ENCODE measurements at regions not wholly inside any gene's neighbourhood (a gene's known extent, or its start where the extent isn't known, plus 50 kb on each side); places are given as distances from the start of the nearest gene placed in this dataset.

DNA sequence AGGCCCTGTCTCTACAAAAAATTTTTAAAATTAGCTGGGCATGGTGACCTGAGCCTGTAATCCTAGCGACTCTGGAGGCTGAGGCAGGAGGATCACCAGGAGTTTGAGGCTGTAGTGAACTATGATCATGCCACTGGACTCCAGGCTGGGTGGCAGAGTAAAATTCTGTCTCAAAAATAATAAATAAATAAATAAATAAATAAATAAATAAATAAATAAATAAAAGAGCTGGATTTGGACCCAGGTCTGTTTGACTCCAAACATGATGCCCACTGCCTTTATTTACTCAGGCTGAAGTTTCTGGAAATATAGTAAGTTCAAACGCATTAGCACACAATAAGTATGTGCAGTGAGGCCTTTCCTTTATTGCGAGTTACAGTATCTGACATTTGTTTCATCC lies 75.0 kb downstream of the THNSL2 start:
- Histone ChIP-seq H2BK12ac (ENCODE audit: low read depth, low read length) (no peak overlapping the region), H3K9me3 (ENCODE audit: insufficient read depth in 2 of 2, low read depth in 1 of 2, low read length in 1 of 2) (peaks cover 8 to 9% of the 10 kb centered on the region in 2 experiments; a peak in 3 of 4 replicates), H4K5ac (ENCODE audit: insufficient read length, low read depth, low read length) (no peak overlapping the region), H2AK5ac (ENCODE audit: low read depth, low read length) (no peak overlapping the region), H3K27me3 (replicated peaks in 1 of 4; ENCODE audit: control insufficient read depth in 3 of 4, extremely low read depth in 1 of 4, insufficient read depth in 3 of 4, low read length in 3 of 4) (no peaks in the 10 kb centered on the region), H2BK5ac (ENCODE audit: low read depth, low read length) (no peak overlapping the region), H2BK20ac (ENCODE audit: low read length) (no peak overlapping the region), H2AFZ (ENCODE audit: low read length) (no peak overlapping the region), H3K56ac (replicated peaks; ENCODE audit: insufficient read length, low read depth, low read length) (no peak overlapping the region), H3K4ac (replicated peaks; ENCODE audit: insufficient read length, low read depth, low read length) (no peak overlapping the region), H4K91ac (replicated peaks; ENCODE audit: insufficient read length, low read length) (no peak overlapping the region), H2BK15ac (ENCODE audit: low read length) (no peak overlapping the region), H3K9ac (replicated peaks in 1 of 4; ENCODE audit: extremely low read depth in 1 of 4, low read depth in 3 of 4, low read length in 3 of 4) (no peak overlapping the region), H3K4me3 (ENCODE audit: extremely low read depth in 1 of 4, insufficient read depth in 2 of 4, low read depth in 3 of 4, low read length in 4 of 4) (no peak overlapping the region), H3K4me2 (ENCODE audit: insufficient read depth in 1 of 2, low read depth in 2 of 2, low read length in 2 of 2) (no peak overlapping the region), H3K23me2 (ENCODE audit: low read depth, low read length) (no peaks in the 10 kb centered on the region), H3K79me1 (ENCODE audit: low read depth, low read length) (no peaks in the 10 kb centered on the region; the same call in 1 of the 2 replicates), H3K23ac (ENCODE audit: insufficient read length) (no peak overlapping the region), H2BK120ac (replicated peaks; ENCODE audit: low read depth, low read length) (no peak overlapping the region), H3K79me2 (ENCODE audit: control insufficient read depth in 1 of 2, insufficient read depth in 2 of 2, low read length in 2 of 2) (no peaks in the 10 kb centered on the region), H4K8ac (ENCODE audit: extremely low read depth, insufficient read depth, low read length) (no peak overlapping the region), H3K18ac (ENCODE audit: extremely low read depth, low read length) (no peak overlapping the region), H3K36me3 (ENCODE audit: control insufficient read depth in 2 of 4, insufficient read depth in 4 of 4, low read length in 3 of 4) (no peaks in the 10 kb centered on the region), H3K4me1 (replicated peaks in 1 of 4; ENCODE audit: control insufficient read depth in 3 of 4, insufficient read depth in 4 of 4, low read length in 3 of 4) (peaks cover 0 to 5% (median 0%) of the 10 kb centered on the region in 4 experiments; a peak in 1 of 7 replicates), H3K14ac (ENCODE audit: insufficient read length) (no peak overlapping the region), H4K20me1 (replicated peaks in 1 of 2; ENCODE audit: control insufficient read depth in 1 of 2, insufficient read depth in 2 of 2, low read length in 2 of 2) (no peaks in the 10 kb centered on the region), H3K27ac (ENCODE audit: low read depth, low read length) (no peak overlapping the region)
- no peak for DNase-seq (ENCODE audit: low read depth in 1 of 2, low spot score in 2 of 2)
- FAIRE-seq: no peak
- POLR2A ChIA-PET (ENCODE audit: partially characterized antibody): interaction anchor here (1.7 kb wide), 1 partner anchor 10 kb away, joined by 3 read pairs; no protein-coding TSS in a partner anchor
- 88% methylated on average over 3 of the region's 3 CpGs; no CpG with 5 or more reads in 1 of the 2 experiments for WGBS, 2 experiments (ENCODE audit: extremely low coverage in 1 of 2, insufficient coverage in 1 of 2, insufficient read length in 1 of 2, insufficient replicate concordance in 2 of 2, low coverage in 1 of 2, low lambda C conversion rate in 2 of 2, missing lambda C conversion rate in 1 of 2)
- CTCF ChIA-PET (ENCODE audit: partially characterized antibody): interaction anchor here (0.6 to 1.6 kb wide), 4 partner anchors 14 to 41 kb away, joined by 3 to 4 read pairs (median 3); no protein-coding TSS in a partner anchor
- no peak for TF ChIP-seq JUN (IDR thresholded peaks at IDR 0.05; ENCODE audit: low read depth, low read length)
- TF ChIP-seq KDM5A (IDR thresholded peaks at IDR 0.05; ENCODE audit: low read length): no peak
- TF ChIP-seq SIN3A (conservative IDR thresholded peaks at IDR 0.05 in 1 of 2, IDR thresholded peaks at IDR 0.05 in 1 of 2; ENCODE audit: low read depth in 1 of 2, low read length in 2 of 2): no peak
- TF ChIP-seq RNF2 (IDR thresholded peaks at IDR 0.05; ENCODE audit: borderline replicate concordance, low read depth, low read length, missing control alignments, poor library complexity, severe bottlenecking): no peak
- TF ChIP-seq ATF3 (IDR thresholded peaks at IDR 0.05; ENCODE audit: insufficient read depth, low read depth, low read length): no peak
- no peak for TF ChIP-seq ASH2L (IDR thresholded peaks at IDR 0.05; ENCODE audit: low read length)
- TF ChIP-seq RFX5 (IDR thresholded peaks at IDR 0.05; ENCODE audit: borderline replicate concordance, low read depth, low read length): no peak
- no peak for TF ChIP-seq CREB1 (IDR thresholded peaks at IDR 0.05)
- no peak for TF ChIP-seq CHD1 (IDR thresholded peaks at IDR 0.05; ENCODE audit: low read depth, low read length)
- no peak for TF ChIP-seq TAF1 (IDR thresholded peaks at IDR 0.05; ENCODE audit: low read depth, low read length)
- no peak for TF ChIP-seq KDM1A (IDR thresholded peaks at IDR 0.05; ENCODE audit: borderline replicate concordance, low read length)
- no peak for TF ChIP-seq TCF12 (IDR thresholded peaks at IDR 0.05; ENCODE audit: low read depth, low read length)
- no peak for TF ChIP-seq SRF (IDR thresholded peaks at IDR 0.05; ENCODE audit: low read depth, low read length)
- no peak for TF ChIP-seq RBBP5 (IDR thresholded peaks at IDR 0.05; ENCODE audit: borderline replicate concordance, low read depth, low read length)

All from H1 (cell line).